Fibroblast of skin of back (primary cell): ENCODE measurements at regions not wholly inside any gene's neighbourhood (a gene's known extent, or its start where the extent isn't known, plus 50 kb on each side); places are given as distances from the start of the nearest gene placed in this dataset.

Source experiments
- DNase-seq: peaks from one replicate; pipeline ENCODE4 v3.0.0-alpha.2; 2013

DNA sequence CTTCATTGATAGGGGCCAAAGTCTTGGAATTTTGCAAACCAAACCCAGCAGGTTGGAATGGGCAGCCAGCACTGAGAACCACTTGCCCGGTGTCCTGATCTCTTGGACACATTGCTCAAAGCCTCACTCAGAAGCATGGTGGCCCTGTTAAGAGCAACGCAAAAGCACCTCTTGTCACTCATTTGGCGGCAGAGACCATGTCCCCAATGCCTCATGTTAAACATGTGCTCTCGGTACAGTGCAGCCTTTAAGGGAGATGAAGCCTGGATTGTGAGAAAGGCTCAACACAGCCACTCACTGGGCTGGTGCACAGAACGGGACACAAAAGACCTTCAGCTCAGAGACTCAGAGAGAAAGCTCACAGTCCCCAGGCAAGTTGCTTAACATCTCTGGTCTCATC lies 298.4 kb upstream of the PRDM1 start:
- DNase-seq, result no peak

DNA sequence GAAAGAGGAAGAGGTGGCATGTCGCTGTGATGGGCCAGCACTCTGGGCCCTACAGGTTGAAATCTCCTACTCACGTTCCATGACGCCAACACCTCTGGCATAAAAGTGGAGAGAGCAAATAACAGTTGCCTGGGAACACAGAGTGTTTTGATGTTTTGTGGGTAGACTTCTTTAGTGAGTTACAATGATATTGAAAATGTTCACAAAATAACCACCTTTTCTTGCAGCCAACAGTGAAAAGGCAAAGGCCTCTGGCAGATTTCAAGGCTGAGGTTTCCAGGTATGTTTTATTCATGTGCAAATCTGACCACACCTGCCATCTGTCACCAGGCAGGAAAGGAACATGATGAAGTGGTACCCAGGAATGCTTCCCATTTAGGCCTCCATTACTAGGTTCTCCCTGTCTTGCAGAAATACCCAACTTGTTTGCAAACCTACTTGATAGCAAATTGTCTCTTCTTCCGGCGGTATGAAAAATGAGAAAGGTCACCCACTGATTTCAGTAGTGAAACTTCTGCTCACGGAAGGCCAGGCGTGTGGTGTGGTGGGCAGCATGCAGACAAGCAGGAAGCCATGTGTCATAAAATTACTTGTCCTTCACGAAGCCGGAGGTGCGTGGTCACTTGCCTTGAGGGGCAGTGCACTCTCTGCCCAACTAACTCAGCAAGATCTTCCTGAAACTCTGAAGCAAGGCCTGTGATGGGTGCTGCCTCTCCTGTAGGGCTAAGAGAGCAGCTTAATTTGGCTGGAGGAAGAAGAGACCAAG lies 299.1 kb upstream of the PRDM1 start:
- DNase-seq, result no peak

DNA sequence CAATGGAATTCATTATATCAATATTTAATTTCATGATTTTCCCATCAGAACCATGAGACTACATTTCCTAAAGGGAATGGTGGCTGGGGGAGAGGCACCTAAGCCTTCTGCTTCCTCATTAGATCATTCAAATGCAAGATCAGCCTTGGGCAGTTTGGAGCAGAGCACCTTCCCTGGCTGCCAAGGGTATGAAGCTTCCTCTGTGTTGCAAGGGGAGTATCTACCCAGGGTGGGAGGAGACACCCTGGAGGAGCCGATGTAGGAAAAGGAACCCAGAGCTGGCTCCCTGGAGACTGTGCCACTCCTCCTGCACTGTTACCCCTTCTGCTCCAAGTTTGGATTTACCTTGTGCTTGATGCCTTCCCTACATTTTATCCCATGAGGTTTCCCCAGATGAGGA lies 299.7 kb upstream of the PRDM1 start:
- no peak for DNase-seq

DNA sequence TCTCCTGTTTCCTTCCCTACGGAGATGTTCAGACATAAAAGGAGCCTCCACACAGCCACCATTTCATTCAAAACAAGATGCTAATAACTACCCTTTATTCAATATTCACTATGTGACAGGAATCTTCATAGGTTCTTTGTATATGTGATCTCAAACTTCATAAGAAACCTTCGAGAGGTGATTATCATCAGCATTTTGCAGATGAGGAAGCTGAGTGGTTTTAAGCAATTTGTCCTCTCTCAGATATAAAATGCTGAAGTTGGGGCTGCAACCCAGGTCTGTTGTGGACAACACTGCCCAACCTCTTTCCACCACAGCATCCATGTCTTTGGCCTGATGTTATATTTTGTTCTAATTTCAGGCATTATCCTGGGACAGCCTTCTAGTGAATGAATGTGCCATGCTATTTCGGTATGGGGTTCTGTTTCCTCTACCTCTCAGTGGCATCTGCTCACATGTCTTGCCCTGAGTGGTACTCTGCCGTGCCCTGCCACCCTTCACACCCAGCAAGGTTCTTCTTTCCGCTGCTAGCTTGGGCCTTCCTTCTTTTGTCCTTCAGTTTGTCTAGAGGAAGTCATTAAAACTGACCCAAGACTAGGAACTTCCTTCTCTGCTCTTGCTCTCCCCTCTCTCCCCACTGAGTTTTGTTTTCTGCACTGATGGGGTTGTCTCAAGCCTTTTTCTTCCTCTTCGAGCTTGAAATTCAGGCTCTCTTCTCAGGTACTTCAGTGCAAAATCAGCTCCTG lies 300.9 kb upstream of the PRDM1 start:
- no peak for DNase-seq

DNA sequence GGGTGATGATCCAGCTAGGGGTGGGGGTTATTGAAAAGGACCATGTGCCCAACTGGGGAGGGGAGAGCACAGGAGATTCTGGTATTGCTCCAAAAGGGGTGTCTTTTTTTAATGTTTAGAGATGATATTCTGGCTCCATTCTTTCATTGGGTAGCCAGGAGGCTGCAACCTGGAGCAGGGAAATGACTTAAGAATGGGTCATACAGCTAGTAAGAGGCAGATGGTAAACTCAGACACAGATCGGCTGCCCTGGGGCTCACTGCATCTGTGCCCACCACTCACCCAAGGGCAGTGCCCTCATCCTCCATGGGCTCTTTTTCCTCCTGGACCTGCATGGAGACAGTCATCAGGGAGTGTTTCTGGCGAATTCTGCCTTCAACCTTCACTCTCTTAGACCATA lies 302.0 kb upstream of the PRDM1 start:
- DNase-seq, result no peak

DNA sequence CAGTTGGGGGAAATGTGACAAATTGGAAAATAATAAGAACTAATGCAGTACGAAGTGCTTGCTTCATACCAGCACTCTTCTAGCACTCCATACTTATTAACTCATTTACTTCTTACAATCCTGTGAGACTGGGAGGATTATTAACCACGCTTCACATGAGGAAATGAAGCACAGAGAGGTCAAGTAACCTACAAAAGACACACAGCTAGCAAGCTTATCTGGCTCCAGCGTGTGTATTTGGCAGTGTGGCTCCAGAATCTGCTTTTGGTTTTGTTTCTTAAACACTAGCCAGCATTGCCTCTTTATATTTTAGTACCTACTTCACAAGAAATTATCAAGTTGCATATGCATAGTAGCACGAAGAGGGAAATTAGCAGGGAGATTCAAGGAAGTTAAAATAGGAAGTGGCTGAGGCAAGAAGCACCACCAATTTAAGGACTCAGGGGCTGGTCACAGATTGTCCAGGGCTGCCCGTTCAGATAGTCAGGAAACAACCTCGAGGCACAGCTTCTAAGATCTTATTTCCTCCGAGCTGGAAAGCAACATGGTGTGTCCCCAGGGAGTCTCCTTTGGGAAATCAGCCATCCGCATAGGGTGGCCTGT lies 302.7 kb upstream of the PRDM1 start:
- DNase-seq, result no peak

DNA sequence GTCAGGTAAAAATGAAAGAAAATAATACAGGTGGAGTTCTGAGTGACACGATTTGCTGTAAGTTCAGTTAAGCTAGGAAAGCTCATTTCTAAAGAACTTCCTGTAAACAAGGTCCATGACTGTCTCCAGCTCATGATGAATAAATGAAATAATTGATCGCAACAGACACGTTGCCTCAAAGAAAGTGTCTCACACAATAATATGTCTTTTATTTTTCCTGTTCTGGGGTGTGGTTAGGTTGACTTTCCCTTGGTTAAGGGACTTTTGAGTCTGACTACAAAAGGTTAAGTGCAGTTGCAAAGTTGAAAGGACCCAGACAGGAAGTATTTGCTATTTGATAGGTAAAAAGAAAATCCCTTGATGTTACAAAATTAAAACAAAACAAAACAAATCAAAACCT lies 304.2 kb upstream of the PRDM1 start:
- no peak for DNase-seq

DNA sequence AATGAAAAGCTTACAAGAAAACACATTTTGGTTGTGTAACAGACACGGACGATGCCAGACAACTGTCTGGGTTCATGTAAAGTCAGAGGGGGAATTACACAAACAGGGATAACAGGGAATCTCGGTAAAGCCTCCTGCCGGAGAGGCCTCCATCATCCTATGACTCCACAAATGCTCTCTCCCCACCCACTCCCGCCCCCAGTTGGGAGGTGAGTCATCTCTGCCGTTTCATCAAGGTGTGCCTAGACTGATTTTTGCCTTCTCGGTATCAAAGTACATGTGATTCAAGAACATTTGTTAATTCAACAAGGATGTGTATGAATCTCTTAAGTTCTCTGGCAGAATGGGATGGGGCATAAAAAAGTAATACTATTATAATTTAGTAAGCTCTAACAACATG lies 304.9 kb upstream of the PRDM1 start:
- DNase-seq, result no peak

DNA sequence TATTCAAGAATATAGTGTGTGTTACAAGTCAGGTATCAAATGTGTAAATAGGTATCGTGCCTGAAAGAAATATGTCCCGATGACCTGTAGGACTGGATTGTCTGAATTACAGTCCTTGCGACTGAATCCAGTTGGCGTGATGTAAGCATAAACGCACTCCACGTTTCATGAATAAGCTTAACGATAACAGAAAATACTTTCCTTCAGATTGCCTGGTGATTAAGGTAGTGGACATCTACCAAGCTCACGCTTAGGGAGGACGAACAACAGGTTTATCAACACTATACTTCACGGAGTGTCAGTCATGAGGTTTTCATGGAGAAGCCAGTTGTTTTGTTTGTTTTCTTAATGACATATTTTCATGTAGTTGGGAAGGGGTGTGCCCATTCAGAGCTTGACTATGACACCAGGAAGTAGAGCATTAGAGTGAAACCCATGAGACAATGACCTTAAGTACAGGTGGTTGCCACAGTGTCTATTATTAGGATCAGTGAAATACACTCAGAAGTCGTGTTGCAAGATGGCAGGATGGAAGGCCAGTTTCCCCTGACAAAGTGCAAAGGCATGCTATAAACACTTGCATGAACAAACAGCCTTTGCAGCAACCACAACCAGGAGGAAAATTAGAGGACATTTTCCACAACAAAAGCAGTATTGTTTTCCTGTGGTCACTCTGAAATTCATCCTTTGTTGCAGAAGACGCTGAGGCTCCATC lies 305.8 kb upstream of the PRDM1 start:
- no peak for DNase-seq

DNA sequence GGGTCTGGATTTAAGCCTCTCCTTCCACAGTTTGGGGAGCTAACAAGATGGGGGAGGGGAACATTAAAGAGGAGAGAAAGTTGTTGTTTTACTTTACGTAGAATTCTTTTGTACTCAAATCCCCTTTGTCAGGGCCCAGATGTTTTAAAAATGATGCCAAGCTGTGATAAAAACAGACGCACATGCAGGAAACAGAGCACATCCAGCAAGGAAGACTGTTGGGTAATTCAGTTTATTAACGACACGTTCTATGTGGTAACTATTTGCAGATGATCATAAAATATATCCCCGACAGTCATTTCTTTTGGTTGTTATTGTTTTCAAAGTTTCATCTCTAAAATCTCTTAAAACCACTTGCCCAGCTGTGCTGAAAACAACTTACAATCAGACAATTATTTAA lies 307.0 kb upstream of the PRDM1 start:
- DNase-seq, result no peak

DNA sequence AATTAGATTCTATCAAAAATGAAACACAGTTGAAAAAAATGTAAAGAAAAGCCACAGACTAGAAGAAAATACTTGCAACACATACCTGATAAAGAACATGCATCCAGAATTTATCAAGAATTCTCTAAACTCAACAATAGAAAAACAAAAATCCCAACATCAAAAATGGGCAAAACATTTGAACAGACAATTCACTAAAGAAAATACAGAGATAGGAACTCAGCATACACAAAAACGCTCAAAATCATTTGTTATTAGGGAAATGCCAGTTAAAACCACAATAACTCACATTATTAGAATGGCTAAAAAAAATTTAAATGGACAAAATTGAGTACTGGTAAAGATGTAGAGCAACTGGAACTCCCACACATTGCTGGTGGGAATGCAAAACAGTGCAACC lies 311.0 kb upstream of the PRDM1 start:
- DNase-seq, result no peak

DNA sequence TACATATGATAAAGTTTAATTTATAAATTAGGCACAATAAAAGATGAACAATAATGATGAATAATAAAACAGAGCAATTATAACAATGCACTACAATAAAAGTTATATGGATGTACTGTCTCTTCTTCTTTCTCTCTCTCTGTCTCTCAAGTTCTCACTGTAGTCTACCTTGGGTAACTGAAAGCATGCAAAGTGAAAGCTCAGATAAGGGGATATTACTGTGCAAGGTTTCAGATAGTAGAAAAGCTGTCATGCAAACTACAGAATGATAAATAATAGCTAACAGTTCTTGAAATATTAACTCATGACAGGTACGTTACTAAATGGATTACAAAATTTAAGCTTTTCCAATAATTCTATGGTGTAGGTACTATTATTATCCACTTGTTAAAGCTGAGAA lies 311.9 kb upstream of the PRDM1 start:
- DNase-seq, result no peak

DNA sequence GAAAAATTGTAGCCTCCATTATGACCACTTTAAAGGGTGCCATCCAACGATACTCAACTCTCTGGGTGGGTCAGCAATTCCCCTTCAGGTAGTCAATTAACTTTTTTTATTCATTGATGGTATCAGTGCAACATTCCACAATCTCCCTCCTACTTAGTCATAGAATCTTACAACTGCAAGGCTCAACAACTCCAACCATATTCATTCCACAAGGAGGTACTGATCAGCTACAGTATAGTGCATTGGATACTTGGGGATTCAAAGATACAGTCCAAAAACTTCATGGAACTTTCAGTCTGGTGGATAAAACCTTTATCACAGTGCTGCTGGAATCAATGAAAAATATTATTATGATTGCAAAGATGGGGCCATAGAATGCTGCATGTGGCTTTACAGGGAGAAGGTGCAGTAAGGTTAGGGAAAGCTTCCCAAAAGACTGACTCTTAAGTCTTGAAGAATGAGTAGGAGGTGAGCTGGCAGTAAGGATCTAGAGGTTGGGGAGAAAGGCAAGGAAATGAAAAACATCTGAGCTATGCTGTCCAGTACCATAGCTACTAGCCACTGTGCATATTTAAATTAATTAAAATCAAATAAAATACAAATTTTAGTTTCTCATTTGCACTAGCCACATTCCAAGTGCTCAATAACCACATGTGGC lies 314.7 kb upstream of the PRDM1 start:
- no peak for DNase-seq

DNA sequence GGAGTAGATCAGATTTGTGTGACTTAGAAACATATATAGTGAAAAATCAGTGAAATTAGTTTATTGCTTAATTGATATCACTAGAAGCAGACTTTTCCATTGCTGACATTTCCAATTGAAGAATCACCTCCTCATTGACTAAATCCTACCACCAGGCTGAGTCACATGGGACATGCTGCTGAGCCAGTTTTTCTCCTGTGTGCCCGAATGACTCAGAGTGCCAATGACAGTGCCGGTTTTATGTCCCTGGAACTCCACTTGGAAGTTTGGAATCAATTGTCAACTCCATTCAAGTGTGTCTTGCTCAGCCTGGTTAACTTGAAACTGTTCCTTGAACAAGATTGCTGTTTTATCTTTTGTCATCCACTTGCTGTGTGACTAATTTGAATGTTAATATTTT lies 316.1 kb upstream of the PRDM1 start:
- peak; percentile 49 for DNase-seq

DNA sequence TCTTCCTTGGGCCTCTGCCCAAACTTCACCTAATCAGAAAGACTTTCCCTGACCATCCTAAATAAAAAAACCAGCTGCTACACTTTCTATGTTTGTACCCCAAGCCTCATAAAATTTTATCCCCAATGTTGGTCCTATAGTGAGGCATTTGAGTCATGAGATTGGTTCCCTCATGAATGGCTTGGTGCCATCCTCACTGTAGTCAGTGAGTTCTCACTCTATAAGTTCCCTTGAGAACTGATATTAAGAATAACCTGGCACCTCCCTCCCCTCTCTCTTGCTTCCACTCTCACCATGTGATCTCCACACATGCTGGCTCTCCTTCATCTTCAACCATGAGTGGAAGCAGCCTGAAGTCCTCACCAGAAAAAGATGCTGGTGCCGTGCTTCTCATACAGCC lies 316.9 kb upstream of the PRDM1 start:
- no peak for DNase-seq

DNA sequence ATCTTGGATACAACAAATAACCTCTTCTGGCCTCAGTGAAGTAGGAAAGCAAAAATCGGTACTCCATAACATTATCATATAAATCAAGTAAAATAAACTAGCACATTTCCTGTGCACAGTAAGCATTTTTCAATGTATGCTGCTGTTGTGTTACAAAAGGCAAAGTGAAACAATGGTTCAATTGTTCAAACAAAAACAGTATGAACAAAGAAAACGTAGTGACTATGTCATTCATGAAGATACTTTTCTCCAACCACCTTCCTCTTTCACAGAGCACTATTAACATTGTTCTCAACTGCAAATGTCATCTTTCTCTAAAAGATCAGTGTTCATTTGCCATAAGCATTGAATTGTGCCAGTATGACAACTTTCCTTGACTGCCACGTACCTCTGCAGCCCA lies 318.6 kb upstream of the PRDM1 start:
- DNase-seq, result no peak

DNA sequence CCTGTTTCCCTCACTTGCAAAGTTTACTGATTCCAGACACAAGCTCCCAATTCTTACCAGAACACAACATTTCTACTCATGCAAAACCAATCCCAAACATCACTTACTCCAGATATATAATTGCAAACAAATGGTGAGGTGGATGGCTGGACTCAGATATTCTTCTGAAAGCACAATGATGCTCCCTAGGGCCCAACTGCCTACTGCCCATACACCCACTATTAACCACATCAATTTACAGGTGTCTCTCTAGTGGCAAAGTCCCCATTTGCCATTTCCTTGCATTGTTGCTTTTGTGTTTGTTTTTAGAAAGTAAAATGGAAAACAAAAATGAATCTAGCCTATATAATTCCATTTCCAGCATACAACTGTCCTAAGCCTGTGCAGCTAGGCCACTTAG lies 320.9 kb upstream of the PRDM1 start:
- DNase-seq, result no peak

DNA sequence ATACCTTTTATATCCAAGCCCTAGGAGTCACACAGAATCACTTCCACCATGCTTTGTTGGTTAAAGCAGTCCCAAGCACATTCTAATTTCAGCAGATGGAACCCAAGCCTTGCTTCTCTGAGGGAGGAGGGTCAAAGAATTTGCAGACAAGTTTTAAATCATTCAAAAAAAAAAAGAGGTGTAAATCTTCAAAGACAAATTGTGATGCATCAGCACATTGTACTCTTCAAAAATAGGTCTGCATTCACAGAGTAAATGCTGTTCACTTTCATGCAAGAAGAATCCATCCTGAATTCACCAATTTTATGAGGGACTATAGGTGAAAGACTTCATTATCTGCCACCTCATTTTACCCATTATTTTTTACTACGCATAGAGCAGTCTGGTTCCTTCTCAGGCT lies 321.8 kb upstream of the PRDM1 start:
- DNase-seq, result no peak

DNA sequence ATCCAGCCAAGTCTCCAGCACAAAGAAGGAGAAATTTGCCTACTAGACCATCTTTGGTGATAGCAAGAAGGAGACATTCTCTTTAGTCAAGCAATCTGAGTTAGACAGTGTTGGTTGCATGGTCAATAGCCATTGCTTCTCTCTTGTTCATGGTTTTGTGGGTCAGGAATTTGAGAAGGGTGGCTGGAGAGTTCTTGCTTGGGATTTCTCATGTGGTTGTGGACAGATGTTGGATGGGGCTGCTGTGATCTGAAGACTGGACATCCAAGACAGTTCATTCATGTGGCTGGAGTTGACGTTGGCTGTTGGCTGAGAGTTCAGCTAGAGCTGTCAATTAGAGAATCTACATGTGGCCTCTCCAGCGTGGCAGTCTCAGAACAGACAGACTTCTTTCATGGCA lies 322.3 kb upstream of the PRDM1 start:
- no peak for DNase-seq

DNA sequence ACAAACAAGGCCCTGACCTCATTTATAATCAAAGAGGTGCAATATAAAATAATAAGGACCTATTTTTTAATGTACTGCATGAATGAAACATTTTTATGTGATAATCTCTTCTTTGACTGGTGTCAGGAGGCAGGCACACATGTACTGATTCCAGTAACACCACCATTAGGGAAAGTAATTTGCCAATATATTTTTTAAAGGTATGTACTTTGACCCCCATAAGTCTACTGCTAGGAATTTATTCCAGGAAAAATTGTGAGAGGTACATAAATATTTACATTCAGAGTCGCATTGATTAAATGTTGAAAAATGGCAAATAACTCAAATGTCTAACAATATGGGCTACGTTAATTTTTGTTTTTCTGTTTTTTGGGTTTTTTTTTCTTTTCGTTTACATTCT lies 325.4 kb upstream of the PRDM1 start:
- DNase-seq, result no peak

DNA sequence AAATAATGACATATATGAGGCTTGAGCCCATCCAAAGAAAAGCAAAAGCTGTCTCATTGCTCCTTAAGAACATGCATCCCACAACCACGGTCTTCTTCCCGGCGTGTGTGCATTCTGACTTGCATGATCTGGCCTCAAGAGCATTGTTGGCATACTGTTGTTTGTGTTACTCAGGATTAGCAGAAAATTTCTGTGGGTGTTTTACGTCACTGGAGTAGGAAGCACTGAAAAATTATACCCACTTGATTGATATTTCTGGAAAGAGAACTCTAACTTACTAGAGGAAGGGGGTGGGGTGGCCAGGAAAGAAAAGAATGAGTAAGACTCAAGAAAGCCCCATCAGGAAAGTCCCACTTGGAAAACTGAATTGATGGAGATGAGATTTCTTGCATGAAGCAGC lies 326.2 kb upstream of the PRDM1 start:
- peak; percentile 77 for DNase-seq

DNA sequence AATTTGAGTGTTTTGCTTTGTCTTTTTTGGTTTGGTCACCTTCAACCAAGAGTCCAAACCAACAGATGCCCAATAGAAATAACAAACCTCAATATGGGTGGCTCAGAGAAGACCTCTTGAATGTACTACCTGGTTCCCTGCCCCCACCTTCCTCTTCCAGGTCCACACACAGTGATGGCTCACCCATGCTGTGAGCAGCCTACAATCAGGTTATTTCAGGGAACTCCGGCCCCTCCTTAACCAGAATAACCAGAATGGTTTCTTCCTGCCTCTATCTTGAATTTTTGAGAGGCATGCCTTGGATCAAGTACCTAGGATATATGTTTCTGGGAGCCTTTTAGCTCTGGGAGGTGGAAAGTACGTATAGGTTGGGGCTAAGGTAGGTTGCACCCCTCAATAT lies 327.1 kb upstream of the PRDM1 start:
- no peak for DNase-seq
